SK-N-SH (cell line): ENCODE measurements at regions not wholly inside any gene's neighbourhood (a gene's known extent, or its start where the extent isn't known, plus 50 kb on each side); places are given as distances from the start of the nearest gene placed in this dataset.

ENCODE experiments used
- EP300 ChIP-seq, 2 experiments: IDR thresholded peaks; 2 replicates each; pipeline versions ENCODE4 v1.4.0 to v1.6.1; 2012; ENCODE audit warnings: borderline replicate concordance in 1 of 2, low read depth in 1 of 2, low read length in 1 of 2
- JUND ChIP-seq: IDR thresholded peaks from 2 replicates; pipeline ENCODE4 v1.4.0; 2012
- POLR2AphosphoS5 ChIP-seq: IDR thresholded peaks from 2 replicates; pipeline ENCODE4 v1.6.1; 2012; ENCODE audit warnings: low read depth, low read length
- TAF1 ChIP-seq: IDR thresholded peaks from 2 replicates; pipeline ENCODE4 v1.6.1; 2012; ENCODE audit warnings: low read depth, mild to moderate bottlenecking, low read length, moderate library complexity, borderline replicate concordance
- YY1 ChIP-seq: IDR thresholded peaks from 2 replicates; pipeline ENCODE4 v1.4.0; 2012; ENCODE audit warnings: low read depth, mild to moderate bottlenecking
- TF ChIP-seq, protein P1 (sequence below): IDR thresholded peaks from 2 replicates; pipeline ENCODE4 v1.6.1; 2012; ENCODE audit warnings: mild to moderate bottlenecking, low read depth, low read length, moderate library complexity
- TF ChIP-seq, protein P2 (sequence below): fragments of 200-600 bp; sonication (generic); IDR thresholded peaks from 2 replicates; pipeline ENCODE4 v1.6.1; 2017; ENCODE audit warnings: antibody characterized with exemption, mild to moderate bottlenecking, moderate library complexity
- TF ChIP-seq, protein P3 (sequence below): IDR thresholded peaks from 2 replicates; pipeline ENCODE4 v1.4.0; 2012; ENCODE audit warnings: low read depth
- TF ChIP-seq, protein P4 (sequence below): fragments of 150-350 bp; IDR thresholded peaks from 2 replicates; pipeline ENCODE4 v1.6.1; 2017; ENCODE audit warnings: antibody characterized with exemption, low read length, low read depth, borderline replicate concordance

DNA sequence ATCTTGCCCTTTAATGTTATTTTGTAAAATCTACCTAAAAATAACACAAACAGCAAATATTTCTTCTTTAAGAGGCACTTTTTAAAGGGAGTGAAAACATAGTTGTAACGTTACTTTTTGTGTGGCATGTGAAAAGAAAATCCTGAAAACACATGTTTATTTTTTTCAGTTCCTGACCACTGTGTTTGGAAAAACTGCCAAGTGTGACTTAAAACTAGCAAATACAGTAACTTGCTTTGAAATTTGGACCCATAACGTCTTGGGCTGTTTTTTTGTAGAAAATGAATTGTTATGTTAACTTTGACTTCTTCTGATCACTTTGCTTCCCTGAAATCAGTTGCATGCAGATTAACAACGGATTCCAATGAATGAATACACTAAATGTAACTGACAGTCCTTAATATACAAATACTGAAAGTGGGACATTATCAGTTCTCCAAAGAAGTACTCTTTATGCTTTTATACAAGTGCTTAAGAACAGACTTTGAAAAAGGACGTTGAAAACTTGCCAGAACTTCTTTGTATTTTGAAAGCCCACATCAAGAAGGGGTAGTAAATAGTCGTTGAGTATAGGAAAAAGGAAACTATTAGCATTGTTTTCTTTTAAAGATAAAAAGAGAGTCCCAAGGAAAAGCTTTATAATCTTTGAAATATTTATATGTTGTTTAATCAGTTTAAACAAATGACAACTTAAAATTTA is 96.1 kb upstream of the ZEB2 start:
- TF ChIP-seq, protein P1, sequence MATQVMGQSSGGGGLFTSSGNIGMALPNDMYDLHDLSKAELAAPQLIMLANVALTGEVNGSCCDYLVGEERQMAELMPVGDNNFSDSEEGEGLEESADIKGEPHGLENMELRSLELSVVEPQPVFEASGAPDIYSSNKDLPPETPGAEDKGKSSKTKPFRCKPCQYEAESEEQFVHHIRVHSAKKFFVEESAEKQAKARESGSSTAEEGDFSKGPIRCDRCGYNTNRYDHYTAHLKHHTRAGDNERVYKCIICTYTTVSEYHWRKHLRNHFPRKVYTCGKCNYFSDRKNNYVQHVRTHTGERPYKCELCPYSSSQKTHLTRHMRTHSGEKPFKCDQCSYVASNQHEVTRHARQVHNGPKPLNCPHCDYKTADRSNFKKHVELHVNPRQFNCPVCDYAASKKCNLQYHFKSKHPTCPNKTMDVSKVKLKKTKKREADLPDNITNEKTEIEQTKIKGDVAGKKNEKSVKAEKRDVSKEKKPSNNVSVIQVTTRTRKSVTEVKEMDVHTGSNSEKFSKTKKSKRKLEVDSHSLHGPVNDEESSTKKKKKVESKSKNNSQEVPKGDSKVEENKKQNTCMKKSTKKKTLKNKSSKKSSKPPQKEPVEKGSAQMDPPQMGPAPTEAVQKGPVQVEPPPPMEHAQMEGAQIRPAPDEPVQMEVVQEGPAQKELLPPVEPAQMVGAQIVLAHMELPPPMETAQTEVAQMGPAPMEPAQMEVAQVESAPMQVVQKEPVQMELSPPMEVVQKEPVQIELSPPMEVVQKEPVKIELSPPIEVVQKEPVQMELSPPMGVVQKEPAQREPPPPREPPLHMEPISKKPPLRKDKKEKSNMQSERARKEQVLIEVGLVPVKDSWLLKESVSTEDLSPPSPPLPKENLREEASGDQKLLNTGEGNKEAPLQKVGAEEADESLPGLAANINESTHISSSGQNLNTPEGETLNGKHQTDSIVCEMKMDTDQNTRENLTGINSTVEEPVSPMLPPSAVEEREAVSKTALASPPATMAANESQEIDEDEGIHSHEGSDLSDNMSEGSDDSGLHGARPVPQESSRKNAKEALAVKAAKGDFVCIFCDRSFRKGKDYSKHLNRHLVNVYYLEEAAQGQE = no peak
- TF ChIP-seq EP300 (IDR thresholded peaks at IDR 0.05; ENCODE audit: borderline replicate concordance in 1 of 2, low read depth in 1 of 2, low read length in 1 of 2) (no peak), TAF1 (no peak), JUND (no peak), POLR2AphosphoS5 (no peak), YY1 (no peak)
- TF ChIP-seq, protein P2, sequence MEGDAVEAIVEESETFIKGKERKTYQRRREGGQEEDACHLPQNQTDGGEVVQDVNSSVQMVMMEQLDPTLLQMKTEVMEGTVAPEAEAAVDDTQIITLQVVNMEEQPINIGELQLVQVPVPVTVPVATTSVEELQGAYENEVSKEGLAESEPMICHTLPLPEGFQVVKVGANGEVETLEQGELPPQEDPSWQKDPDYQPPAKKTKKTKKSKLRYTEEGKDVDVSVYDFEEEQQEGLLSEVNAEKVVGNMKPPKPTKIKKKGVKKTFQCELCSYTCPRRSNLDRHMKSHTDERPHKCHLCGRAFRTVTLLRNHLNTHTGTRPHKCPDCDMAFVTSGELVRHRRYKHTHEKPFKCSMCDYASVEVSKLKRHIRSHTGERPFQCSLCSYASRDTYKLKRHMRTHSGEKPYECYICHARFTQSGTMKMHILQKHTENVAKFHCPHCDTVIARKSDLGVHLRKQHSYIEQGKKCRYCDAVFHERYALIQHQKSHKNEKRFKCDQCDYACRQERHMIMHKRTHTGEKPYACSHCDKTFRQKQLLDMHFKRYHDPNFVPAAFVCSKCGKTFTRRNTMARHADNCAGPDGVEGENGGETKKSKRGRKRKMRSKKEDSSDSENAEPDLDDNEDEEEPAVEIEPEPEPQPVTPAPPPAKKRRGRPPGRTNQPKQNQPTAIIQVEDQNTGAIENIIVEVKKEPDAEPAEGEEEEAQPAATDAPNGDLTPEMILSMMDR = no peak
- TF ChIP-seq, protein P3, sequence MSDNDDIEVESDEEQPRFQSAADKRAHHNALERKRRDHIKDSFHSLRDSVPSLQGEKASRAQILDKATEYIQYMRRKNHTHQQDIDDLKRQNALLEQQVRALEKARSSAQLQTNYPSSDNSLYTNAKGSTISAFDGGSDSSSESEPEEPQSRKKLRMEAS = no peak
- TF ChIP-seq, protein P4, sequence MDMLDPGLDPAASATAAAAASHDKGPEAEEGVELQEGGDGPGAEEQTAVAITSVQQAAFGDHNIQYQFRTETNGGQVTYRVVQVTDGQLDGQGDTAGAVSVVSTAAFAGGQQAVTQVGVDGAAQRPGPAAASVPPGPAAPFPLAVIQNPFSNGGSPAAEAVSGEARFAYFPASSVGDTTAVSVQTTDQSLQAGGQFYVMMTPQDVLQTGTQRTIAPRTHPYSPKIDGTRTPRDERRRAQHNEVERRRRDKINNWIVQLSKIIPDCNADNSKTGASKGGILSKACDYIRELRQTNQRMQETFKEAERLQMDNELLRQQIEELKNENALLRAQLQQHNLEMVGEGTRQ = no peak
